ENCODE measurements at regions not wholly inside any gene's neighbourhood (a gene's known extent, or its start where the extent isn't known, plus 50 kb on each side); places are given as distances from the start of the nearest gene placed in this dataset.

DNA sequence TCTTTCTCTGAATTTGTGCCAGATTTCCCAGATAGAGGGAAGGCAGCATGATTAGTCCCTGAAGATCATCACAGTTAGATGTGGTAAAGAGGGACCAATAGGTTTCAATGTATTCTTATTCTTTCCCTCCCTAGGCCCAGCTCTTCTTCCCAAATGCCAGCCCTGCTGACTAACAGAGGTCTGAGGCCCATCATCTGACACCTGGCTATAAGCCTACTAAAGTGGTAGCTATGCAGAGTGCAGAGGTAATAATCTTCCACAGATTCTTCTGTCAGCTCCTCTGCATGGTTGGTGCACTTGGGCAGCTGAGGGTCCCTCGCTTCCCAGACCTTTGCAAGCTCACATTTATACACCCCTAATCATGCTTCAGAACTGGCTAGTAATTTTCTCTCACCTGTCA is 63.7 kb upstream of the PZP start:
- Mint-ChIP-seq H3K27ac (no peak overlapping the region; a peak in 1 of 7 replicates), H3K4me3 (no peak overlapping the region), H3K9me3 (no peaks in the 10 kb centered on the region), H3K4me1 (peaks cover 4 to 5% of the 10 kb centered on the region in 2 experiments), H3K27me3 (ENCODE audit: low read depth) (no peaks in the 10 kb centered on the region), H3K36me3 (ENCODE audit: insufficient read depth in 1 of 3, low read depth in 3 of 3) (no peaks in the 10 kb centered on the region)
- no peaks in the 10 kb centered on the region for H3K79me2 ChIP-seq (ENCODE audit: insufficient read depth, low read length)
- no peak for DNase-seq
- H3K9me3 ChIP-seq (ENCODE audit: control insufficient read depth, low read depth, low read length), result no peaks in the 10 kb centered on the region
- H3K4me2 ChIP-seq (ENCODE audit: insufficient read depth, insufficient read length, low read length), result no peak overlapping the region
- no peak overlapping the region for H2BK120ac ChIP-seq (ENCODE audit: low read depth, low read length, poor library complexity, severe bottlenecking)
- TF ChIP-seq, protein P1, sequence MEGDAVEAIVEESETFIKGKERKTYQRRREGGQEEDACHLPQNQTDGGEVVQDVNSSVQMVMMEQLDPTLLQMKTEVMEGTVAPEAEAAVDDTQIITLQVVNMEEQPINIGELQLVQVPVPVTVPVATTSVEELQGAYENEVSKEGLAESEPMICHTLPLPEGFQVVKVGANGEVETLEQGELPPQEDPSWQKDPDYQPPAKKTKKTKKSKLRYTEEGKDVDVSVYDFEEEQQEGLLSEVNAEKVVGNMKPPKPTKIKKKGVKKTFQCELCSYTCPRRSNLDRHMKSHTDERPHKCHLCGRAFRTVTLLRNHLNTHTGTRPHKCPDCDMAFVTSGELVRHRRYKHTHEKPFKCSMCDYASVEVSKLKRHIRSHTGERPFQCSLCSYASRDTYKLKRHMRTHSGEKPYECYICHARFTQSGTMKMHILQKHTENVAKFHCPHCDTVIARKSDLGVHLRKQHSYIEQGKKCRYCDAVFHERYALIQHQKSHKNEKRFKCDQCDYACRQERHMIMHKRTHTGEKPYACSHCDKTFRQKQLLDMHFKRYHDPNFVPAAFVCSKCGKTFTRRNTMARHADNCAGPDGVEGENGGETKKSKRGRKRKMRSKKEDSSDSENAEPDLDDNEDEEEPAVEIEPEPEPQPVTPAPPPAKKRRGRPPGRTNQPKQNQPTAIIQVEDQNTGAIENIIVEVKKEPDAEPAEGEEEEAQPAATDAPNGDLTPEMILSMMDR (conservative IDR thresholded peaks at IDR 0.05), result no peak
- H4K8ac ChIP-seq (replicated peaks; ENCODE audit: insufficient read length, low read depth, low read length), result no peak overlapping the region
- no peak overlapping the region for H3T11ph ChIP-seq (ENCODE audit: low read length)
- no peak overlapping the region for H2AK5ac ChIP-seq (ENCODE audit: insufficient read length, low read length)
- H3K4me1 ChIP-seq (ENCODE audit: insufficient read depth, low read length), result 0 out of 2 replicates have a peak, but pooled peaks cover 2% of the 10 kb centered on the region
- H3K4ac ChIP-seq (ENCODE audit: low read depth, low read length), result no peak overlapping the region
- no peaks in the 10 kb centered on the region for H3K79me1 ChIP-seq (ENCODE audit: insufficient read depth, low read depth, low read length, poor library complexity, severe bottlenecking)
- no peak overlapping the region for H2BK20ac ChIP-seq (ENCODE audit: low read depth, low read length, poor library complexity, severe bottlenecking)
- no peak overlapping the region for H4K5ac ChIP-seq (ENCODE audit: insufficient read length, low read depth, low read length)
- no peaks in the 10 kb centered on the region for H3K23me2 ChIP-seq (ENCODE audit: insufficient read length, low read depth, low read length, poor library complexity, severe bottlenecking)
- no peaks in the 10 kb centered on the region for H3K27me3 ChIP-seq (ENCODE audit: insufficient read depth, low read length)
- H2BK15ac ChIP-seq (ENCODE audit: low read depth, low read length), result no peak overlapping the region; the same call in 1 of the 2 replicates
- no peak overlapping the region for H3K56ac ChIP-seq (ENCODE audit: insufficient read length, low read depth, low read length)
- no CpG with 5 or more reads among the region's 1 CpG for WGBS (ENCODE audit: extremely low coverage, insufficient read length, low lambda C conversion rate)
- H4K20me1 ChIP-seq (ENCODE audit: control insufficient read depth, insufficient read depth, insufficient read length), result no peaks in the 10 kb centered on the region
- H3K18ac ChIP-seq (ENCODE audit: insufficient read length, low read depth, low read length), result no peak overlapping the region
- H2BK12ac ChIP-seq (ENCODE audit: insufficient read length, low read depth, low read length), result no peak overlapping the region
- no peak overlapping the region for H3K27ac ChIP-seq (ENCODE audit: insufficient read length, low read depth, low read length)
- no peak overlapping the region for H2AFZ ChIP-seq (ENCODE audit: low read length)
- no peak overlapping the region for H3K9ac ChIP-seq (ENCODE audit: extremely low read depth, insufficient read length, low read length)
- no peak overlapping the region for H2BK5ac ChIP-seq (ENCODE audit: insufficient read length, low read length)
- no peak overlapping the region for H4K91ac ChIP-seq (ENCODE audit: insufficient read length, low read depth, low read length)
- H3K14ac ChIP-seq (ENCODE audit: insufficient read depth, low read length), result no peak overlapping the region
- no peak overlapping the region for H3K23ac ChIP-seq (ENCODE audit: insufficient read length, low read depth, low read length)

All from H9 (cell line).